ENCODE measurements at regions not wholly inside any gene's neighbourhood (a gene's known extent, or its start where the extent isn't known, plus 50 kb on each side); places are given as distances from the start of the nearest gene placed in this dataset.

DNA sequence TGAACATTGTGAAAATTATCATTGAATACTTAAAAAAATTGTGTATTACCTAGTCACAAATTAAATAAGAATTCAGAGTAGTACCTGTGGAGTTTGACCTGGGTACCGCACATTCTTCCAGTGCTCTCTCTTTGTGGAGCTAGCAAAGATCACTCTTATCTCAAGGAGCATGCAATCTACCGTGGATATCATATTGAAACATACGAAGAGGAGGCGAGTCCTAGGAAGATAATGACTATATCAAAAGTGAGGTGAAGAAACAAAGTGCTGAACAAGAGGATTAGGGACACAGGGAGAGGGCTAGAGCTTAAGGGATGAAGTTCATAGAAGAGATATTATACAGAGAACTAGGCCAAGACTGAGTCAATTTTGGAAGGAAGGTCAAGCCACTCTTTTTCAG, 55.9 kb upstream of the NR3C1 start:
- POLR2A ChIA-PET (ENCODE audit: low non-redundant PET), result no interaction called here
- H3K4me1 ChIP-seq (ENCODE audit: insufficient read depth, low read length, poor library complexity, severe bottlenecking), result no peaks in the 10 kb centered on the region
- intact Hi-C loops (cut with micrococcal nuclease; ENCODE audit: unreplicated experiment), result no loop called here
- DNase-seq (ENCODE audit: low spot score), result no peak
- no peaks in the 10 kb centered on the region for H3K27me3 ChIP-seq (replicated peaks; ENCODE audit: insufficient read depth, low read depth, low read length, poor library complexity)
- CTCF ChIA-PET, result no interaction called here
- no peaks in the 10 kb centered on the region for H3K9me3 ChIP-seq (ENCODE audit: low read depth, low read length, poor library complexity, severe bottlenecking)
- H3K27ac ChIP-seq (ENCODE audit: low read depth, low read length, poor library complexity, severe bottlenecking), result no peak overlapping the region
- H3K36me3 ChIP-seq (ENCODE audit: insufficient read depth, low read length, poor library complexity, severe bottlenecking), result no peaks in the 10 kb centered on the region
- BruUV-seq (replicated peaks), result no TSS peak
- TF ChIP-seq CTCF (conservative IDR thresholded peaks at IDR 0.05; ENCODE audit: low read depth, low read length) (no peak), EZH2 (IDR thresholded peaks at IDR 0.05; ENCODE audit: borderline replicate concordance, low read depth, low read length, poor library complexity, severe bottlenecking) (no peak)
- no peak overlapping the region for H3K4me3 ChIP-seq (ENCODE audit: low read depth, low read length, poor library complexity, severe bottlenecking)

DNA sequence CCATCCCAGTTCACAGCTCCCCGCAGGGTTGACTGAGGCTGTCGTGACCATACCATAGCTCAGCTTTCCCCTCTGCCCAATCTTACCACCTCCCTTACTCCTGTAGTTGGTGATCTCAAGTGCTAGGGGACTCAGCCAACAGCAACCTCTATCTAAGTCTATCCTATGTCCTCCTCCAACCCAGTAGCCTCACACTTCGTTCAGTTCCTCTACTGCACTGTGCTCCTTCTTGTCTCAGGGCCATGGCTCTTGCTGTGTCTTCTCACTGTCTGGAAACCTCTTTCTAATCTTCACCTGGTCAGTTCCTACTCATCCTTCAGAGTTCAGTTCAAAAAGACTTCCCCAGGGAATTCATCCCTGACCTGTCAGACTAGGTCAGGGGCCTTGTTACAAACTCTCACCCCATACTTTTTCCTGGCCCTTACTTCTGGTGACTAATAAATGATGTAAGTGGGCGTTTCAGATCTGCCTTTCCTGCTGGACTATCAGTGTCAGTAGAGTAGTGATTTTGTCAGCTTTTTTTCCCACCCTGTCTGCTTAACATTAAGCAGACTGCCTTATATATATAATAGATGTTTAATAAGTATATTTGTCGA, 53.6 kb upstream of the NR3C1 start:
- ChIA-PET CTCF (no interaction called here), POLR2A (ENCODE audit: low non-redundant PET) (no interaction called here)
- DNase-seq (ENCODE audit: low spot score), result no peak
- Histone ChIP-seq H3K27ac (ENCODE audit: low read depth, low read length, poor library complexity, severe bottlenecking) (no peak overlapping the region), H3K4me3 (ENCODE audit: low read depth, low read length, poor library complexity, severe bottlenecking) (no peak overlapping the region), H3K9me3 (ENCODE audit: low read depth, low read length, poor library complexity, severe bottlenecking) (no peaks in the 10 kb centered on the region), H3K27me3 (replicated peaks; ENCODE audit: insufficient read depth, low read depth, low read length, poor library complexity) (no peaks in the 10 kb centered on the region), H3K4me1 (ENCODE audit: insufficient read depth, low read length, poor library complexity, severe bottlenecking) (no peaks in the 10 kb centered on the region), H3K36me3 (ENCODE audit: insufficient read depth, low read length, poor library complexity, severe bottlenecking) (no peaks in the 10 kb centered on the region)
- TF ChIP-seq EZH2 (IDR thresholded peaks at IDR 0.05; ENCODE audit: borderline replicate concordance, low read depth, low read length, poor library complexity, severe bottlenecking), result no peak
- TF ChIP-seq CTCF (conservative IDR thresholded peaks at IDR 0.05; ENCODE audit: low read depth, low read length), result no peak
- intact Hi-C loops (cut with micrococcal nuclease; ENCODE audit: unreplicated experiment), result no loop called here
- no TSS peak for BruUV-seq (replicated peaks)

- no peaks in the 10 kb centered on the region for H3K36me3 ChIP-seq (ENCODE audit: insufficient read depth, low read length, poor library complexity, severe bottlenecking)
- H3K9me3 ChIP-seq (ENCODE audit: low read depth, low read length, poor library complexity, severe bottlenecking), result no peaks in the 10 kb centered on the region
- ChIA-PET CTCF (no interaction called here), POLR2A (ENCODE audit: low non-redundant PET) (no interaction called here)
- intact Hi-C loops (cut with micrococcal nuclease; ENCODE audit: unreplicated experiment), result no loop called here
- H3K4me3 ChIP-seq (ENCODE audit: low read depth, low read length, poor library complexity, severe bottlenecking), result no peak overlapping the region
- H3K27me3 ChIP-seq (replicated peaks; ENCODE audit: insufficient read depth, low read depth, low read length, poor library complexity), result no peaks in the 10 kb centered on the region
- TF ChIP-seq CTCF (conservative IDR thresholded peaks at IDR 0.05; ENCODE audit: low read depth, low read length), result no peak
- no TSS peak for BruUV-seq (replicated peaks)
- H3K4me1 ChIP-seq (ENCODE audit: insufficient read depth, low read length, poor library complexity, severe bottlenecking), result no peaks in the 10 kb centered on the region
- no peak overlapping the region for H3K27ac ChIP-seq (ENCODE audit: low read depth, low read length, poor library complexity, severe bottlenecking)
- no peak for DNase-seq (ENCODE audit: low spot score)
Observed at GRCh38 chr5:143454936-143455516, 51.5 kb upstream of the NR3C1 start.
